ENCODE measurements at regions not wholly inside any gene's neighbourhood (a gene's known extent, or its start where the extent isn't known, plus 50 kb on each side); places are given as distances from the start of the nearest gene placed in this dataset.

DNA sequence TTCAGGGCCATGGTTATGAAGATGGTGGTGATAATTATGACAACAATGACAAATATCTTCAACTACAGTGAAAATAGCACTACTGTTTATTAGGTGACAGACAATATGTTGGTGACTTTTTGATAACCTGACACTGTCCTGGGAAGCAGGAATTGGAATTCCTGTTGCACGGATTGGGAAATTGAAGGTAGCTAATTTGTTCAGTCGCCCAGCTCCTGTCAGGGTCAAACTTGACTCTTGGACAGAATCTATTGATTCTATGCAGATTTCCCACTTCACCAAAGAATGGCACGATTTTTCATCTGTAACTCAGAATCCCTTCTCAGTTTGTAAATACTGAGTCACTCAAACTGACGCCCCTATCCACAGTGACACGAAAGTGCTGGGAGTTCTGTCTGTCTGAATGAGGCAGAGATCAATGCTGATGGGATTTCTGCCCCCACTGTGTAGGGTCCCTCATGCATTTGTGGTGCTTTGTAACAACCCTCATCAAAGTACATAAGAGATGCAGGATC is 779.5 kb upstream of the ID2 start:
- TF ChIP-seq, protein P1, sequence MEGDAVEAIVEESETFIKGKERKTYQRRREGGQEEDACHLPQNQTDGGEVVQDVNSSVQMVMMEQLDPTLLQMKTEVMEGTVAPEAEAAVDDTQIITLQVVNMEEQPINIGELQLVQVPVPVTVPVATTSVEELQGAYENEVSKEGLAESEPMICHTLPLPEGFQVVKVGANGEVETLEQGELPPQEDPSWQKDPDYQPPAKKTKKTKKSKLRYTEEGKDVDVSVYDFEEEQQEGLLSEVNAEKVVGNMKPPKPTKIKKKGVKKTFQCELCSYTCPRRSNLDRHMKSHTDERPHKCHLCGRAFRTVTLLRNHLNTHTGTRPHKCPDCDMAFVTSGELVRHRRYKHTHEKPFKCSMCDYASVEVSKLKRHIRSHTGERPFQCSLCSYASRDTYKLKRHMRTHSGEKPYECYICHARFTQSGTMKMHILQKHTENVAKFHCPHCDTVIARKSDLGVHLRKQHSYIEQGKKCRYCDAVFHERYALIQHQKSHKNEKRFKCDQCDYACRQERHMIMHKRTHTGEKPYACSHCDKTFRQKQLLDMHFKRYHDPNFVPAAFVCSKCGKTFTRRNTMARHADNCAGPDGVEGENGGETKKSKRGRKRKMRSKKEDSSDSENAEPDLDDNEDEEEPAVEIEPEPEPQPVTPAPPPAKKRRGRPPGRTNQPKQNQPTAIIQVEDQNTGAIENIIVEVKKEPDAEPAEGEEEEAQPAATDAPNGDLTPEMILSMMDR (conservative IDR thresholded peaks at IDR 0.05; ENCODE audit: low read depth, low read length), result no peak
- TF ChIP-seq EZH2 (IDR thresholded peaks at IDR 0.05; ENCODE audit: borderline replicate concordance, low read depth, low read length, poor library complexity, severe bottlenecking), result no peak
